NCI-H1694 (cell line): ENCODE measurements at regions not wholly inside any gene's neighbourhood (a gene's known extent, or its start where the extent isn't known, plus 50 kb on each side); places are given as distances from the start of the nearest gene placed in this dataset.

Experiments used
- DNase-seq: peaks from one replicate; lab custom pipeline; 2025; lab: John Stamatoyannopoulos, UW

GRCh38 chr5:5634817-5635216, 212.3 kb downstream of the ICE1 start:
- no peak for DNase-seq

DNA sequence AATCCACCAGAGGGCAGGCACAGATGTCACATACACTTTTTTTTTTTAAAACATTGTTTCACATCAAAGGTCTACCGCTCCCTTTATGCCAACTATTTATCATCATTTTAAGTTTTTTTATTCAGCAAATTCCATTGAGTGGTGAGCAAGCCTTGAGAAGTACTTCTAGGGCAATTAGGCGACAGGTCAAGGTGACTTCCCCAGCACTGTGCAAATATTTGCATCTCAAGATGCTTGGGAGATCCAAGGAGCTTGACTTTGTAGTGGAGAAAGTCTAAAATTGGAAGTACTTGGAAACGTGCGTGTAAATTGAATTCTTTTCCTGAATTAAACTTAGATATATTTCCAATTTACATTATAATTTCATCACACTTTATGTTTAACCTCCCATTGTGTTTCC, 211.1 kb downstream of the ICE1 start:
- no peak for DNase-seq

- no peak for DNase-seq
Observed at GRCh38 chr5:5632678-5633077, 210.2 kb downstream of the ICE1 start.

- no peak for DNase-seq
Observed at GRCh38 chr5:5629607-5629978, 207.1 kb downstream of the ICE1 start.

DNA sequence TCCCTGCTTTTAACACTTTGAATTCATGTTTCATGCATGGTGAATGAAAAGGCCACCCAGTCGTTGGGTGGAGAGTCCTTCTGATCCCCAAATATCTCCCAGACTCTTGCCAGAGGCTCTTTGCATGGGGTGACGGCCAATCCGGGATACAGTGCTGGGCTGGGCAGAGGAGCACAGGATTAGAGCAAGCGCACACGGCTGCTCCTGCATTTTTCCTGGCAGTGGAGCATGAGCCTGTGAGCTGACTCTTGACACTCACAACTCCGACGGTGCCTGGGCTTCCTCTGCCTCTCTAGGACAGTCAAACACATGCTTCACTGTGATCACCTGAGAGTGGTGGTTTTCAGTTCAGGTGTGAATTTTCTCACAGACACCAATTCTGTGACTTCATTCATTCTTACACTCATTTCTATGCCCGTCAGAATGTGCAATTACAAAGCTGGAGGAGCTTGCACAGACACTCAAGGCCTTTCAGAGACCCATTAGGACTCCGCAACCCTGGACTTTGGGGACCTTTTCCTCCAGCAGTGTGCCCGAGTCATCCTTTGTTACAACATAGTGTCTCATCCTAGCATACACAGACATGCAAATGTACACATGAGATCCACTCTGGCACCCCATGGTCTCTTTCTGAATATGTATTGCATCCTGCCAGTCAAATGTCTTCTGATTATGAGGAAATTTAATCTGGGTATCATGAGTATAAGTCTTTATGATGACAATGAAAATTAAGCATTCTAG, 206.6 kb downstream of the ICE1 start:
- DNase-seq: no peak

DNA sequence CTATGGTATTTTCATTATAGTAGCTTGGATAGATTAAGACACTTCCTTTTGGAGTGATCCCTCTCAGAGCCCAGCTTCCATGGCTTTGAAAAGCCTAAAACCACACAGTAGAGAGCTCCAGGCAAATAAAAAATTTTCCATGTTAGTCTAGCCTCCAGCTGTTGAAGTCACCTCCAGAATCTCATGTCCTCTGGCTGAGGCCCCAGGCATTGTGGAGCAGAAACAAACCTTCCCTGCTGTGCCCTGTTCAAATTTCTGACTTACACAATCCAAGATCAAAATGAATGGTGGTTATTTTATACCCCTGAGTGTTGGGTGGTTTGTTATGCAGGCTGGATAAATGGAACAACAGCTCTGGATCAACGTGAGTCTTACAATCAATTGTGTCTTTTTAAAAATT, 203.9 kb downstream of the ICE1 start:
- no peak for DNase-seq

DNA sequence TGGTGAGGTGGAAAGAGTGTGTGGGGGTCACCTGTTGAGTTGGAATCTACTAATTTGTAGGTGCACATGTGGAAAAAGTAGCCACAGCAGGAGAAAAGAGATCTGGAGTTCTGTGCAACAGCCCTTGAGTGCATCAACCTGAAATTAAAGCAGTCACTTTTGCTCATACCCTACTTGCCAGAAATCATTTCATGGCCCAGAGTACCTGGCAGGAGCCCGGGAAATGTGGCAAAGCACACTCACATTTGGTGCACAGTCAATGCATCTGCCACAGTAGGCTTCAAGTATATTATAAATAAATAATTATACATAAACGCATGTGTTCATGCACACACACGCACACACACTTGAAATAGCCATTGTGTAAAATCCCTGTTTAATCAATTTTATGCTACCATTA, 203.0 kb downstream of the ICE1 start:
- DNase-seq: no peak

DNA sequence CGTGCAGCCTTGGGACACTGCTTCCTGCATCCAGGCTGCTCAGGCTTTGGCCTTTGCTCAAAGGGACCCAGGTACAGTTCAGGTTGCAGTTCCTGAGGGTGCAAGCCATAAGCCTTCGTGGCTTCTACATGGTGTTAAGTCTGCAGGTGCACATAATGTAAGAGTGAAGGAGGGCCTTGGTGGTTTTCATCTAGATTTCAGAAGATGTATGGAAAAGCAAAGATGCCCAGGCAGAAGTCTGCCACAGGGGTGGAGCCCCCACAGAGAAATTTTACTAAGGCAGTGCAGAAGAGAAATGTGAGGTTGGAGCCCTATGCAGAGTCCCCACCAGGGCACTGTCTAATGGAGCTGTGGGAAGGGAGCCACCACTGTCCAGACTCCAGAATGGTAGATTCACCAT, 200.9 kb downstream of the ICE1 start:
- DNase-seq: no peak

GRCh38 chr5:5622806-5623205, 200.3 kb downstream of the ICE1 start:
- DNase-seq: no peak

DNA sequence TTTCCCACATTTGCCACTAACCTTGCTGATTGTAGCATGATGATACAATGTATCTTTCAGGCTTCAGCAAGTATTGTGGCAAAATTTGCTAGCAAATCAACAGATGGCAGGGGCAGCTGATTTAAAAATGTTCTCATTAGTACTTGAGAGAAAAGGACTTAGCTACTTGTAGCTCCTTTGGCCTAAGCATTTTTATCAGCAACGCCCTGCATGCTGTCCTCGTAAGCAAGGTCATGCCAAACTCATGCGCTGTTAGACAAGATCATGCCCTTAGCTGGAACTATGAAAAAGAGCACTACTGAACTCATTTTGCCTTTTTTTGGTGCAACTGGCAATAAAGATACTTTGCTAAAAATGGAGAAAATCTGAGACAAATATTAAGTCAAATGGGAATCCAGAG, 197.1 kb downstream of the ICE1 start:
- DNase-seq: no peak

GRCh38 chr5:5617024-5617423, 194.5 kb downstream of the ICE1 start:
- DNase-seq: no peak

GRCh38 chr5:5616247-5616895, 193.9 kb downstream of the ICE1 start:
- DNase-seq: no peak

DNA sequence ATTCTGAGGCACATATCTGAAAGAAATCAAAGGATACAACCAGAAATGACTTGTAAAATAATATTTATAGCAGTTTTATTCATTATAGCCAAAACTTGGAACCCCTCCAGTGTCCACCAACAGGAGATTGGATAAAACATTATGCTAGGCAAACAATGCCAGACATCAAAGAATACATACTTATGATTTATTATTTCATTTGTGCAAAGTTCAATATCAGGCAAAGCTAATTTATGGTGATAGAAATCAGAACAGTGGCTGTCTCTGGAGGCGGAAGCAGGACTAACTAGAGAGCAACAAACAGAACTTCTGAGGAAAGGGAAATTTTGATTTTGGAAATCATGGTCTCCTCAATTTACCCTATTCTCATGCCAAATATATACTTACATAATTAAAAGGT, 193.1 kb downstream of the ICE1 start:
- DNase-seq: no peak

GRCh38 chr5:5613261-5613990, 190.9 kb downstream of the ICE1 start:
- DNase-seq: no peak

DNA sequence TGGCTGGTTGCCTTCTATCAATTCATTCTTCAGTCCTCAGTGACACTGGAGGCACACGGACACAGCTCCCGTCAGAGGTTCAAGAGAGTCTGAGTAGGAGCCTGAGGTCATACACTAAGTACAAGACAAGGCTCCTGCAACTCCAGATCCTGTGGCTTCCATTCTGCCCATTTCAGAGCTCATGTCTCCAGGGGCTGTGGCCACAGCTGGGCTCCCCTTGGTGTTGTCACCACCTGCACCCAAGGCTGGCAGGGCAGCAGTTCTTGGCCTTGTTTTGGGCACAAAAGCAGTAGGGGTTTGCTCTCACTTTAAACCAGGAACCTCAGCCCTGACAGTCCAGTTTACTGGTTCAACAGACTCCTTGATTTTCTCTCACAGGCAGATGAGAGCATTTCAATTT, 189.6 kb downstream of the ICE1 start:
- DNase-seq: no peak

DNA sequence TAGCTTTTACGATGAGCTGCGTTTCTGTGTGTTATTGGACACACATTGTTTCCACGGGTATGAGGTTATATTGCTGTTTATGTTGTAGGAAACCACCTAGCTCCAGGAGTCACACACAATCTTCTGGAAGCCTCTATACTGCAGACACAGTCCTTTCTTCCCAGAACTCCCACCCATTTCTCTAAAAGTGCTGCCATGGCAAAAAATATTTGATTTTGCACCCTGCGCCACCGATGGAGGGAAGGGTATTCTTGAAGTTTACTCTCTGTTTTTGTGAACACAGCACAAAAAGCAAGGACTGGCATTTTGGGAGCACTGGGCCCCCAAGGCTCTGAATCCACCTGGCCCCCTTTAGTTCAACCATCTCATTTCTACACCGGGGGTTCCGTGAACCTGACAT, 187.5 kb downstream of the ICE1 start:
- DNase-seq: no peak

GRCh38 chr5:5605170-5605764, 182.8 kb downstream of the ICE1 start:
- DNase-seq: no peak

DNA sequence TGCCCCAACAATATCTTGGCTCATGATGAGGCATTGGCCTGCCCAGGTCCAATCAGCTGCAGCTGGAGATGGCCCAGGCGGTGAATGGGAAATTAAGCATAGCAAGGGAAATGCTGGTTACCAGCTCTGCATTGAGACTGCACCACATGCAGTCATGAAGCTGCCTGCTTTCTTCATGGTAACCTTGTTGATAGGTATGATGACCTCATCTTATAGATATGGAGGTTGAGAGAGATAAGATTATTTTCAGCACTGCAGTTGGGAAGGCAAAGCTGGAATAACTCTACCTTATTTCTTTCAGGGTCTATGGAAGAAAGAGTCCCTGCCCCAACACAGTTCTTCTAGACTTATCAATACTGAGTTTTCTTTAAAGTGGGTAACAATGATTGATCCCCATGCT, 180.1 kb downstream of the ICE1 start:
- DNase-seq: no peak

DNA sequence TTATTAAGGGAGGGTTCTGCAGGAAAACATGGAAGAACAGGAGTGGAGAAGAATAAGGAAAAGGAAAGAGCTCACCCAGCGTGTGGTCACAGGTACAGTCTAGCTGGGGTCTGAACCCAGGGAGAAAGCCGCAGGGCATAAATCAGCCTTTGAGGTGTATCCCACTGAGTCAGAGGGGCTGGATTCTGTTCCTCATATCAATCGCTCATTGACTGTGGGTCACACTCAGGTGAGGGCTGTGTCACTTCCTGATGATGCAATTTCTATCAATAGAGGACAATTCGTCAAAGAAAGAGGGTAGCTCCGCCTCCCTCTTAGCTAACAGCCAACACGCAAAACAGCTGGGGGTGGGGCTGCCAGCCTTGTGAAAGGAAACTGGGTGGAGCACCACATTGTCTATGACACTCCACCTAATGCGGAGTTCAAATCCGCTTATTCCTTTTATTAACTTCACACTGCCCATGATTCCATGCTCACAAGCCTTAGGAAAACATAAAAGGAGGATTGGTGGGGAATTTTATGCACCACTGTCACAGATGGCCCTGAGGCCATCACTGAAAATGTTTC, 176.2 kb downstream of the ICE1 start:
- DNase-seq: no peak

DNA sequence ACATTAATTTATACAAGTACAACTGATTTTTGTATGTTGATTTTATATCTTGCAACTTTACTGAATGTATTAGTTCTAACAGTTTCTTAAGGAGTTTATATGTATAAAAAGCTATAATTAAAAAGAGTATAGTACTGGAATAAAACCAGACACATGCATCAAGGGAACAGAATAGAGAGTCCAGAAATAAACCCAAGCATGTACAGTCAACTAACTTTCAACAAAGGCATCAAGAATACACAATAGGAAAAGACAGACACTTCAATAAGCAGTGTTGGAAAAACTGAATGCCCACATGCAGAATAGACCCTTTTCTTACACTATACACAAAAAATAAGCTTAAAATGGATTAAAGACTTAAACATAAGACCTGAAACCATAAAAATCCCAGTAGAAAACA, 170.9 kb downstream of the ICE1 start:
- no peak for DNase-seq

GRCh38 chr5:5592541-5592940, 170.1 kb downstream of the ICE1 start:
- DNase-seq: no peak

GRCh38 chr5:5591567-5591966, 169.1 kb downstream of the ICE1 start:
- no peak for DNase-seq

GRCh38 chr5:5589857-5590256, 167.4 kb downstream of the ICE1 start:
- no peak for DNase-seq
